HepG2 (cell line): ENCODE measurements at regions not wholly inside any gene's neighbourhood (a gene's known extent, or its start where the extent isn't known, plus 50 kb on each side); places are given as distances from the start of the nearest gene placed in this dataset.

Experiments
- GATAD1 ChIP-seq: IDR thresholded peaks from 2 replicates; pipeline ENCODE4 v1.6.1; 2016; ENCODE audit warnings: missing genetic modification reagents, missing compliant biosample characterization
- GATAD2A ChIP-seq: IDR thresholded peaks from 2 replicates; pipeline ENCODE4 v1.6.1; 2016
- HMGXB3 ChIP-seq: sonication (generic); formaldehyde crosslinking; IDR thresholded peaks from 2 replicates; pipeline ENCODE4 v1.4.0; 2020; ENCODE audit warnings: missing genetic modification reagents, borderline replicate concordance
- KAT7 ChIP-seq: IDR thresholded peaks from 2 replicates; pipeline ENCODE4 v1.6.1; 2018; ENCODE audit warnings: borderline replicate concordance, missing compliant biosample characterization
- RBFOX2 ChIP-seq: fragments of 200-400 bp; formaldehyde crosslinking; IDR thresholded peaks from 2 replicates; pipeline ENCODE4 v1.6.1; 2017; ENCODE audit warnings: low read depth, mild to moderate bottlenecking, low read length
- SALL2 ChIP-seq: sonication (generic); formaldehyde crosslinking; IDR thresholded peaks from 2 replicates; pipeline ENCODE4 v1.8.1; 2023; ENCODE audit warnings: mild to moderate bottlenecking, missing genetic modification reagents, inconsistent platforms
- ZNF589 ChIP-seq: sonication (generic); formaldehyde crosslinking; conservative IDR thresholded peaks from 2 replicates; pipeline ENCODE4 v1.8.0; 2022; ENCODE audit warnings: mild to moderate bottlenecking, moderate library complexity, missing genetic modification reagents
- ZNF646 ChIP-seq: sonication (generic); formaldehyde crosslinking; IDR thresholded peaks from 2 replicates; pipeline ENCODE4 v1.9.0; 2021; ENCODE audit warnings: mild to moderate bottlenecking, missing genetic modification reagents
- ZNF776 ChIP-seq: sonication (generic); formaldehyde crosslinking; IDR thresholded peaks from 2 replicates; pipeline ENCODE4 v1.4.0; 2020; ENCODE audit warnings: mild to moderate bottlenecking, missing genetic modification reagents
- ZNF792 ChIP-seq: IDR thresholded peaks from 2 replicates; pipeline ENCODE4 v1.6.1; 2016

- no peak for TF ChIP-seq HMGXB3
- TF ChIP-seq GATAD2A = no peak
- no peak for TF ChIP-seq GATAD1 (CRISPR knock-in tag)
- no peak for TF ChIP-seq ZNF589 (CRISPR knock-in tag)
- no peak for TF ChIP-seq ZNF776 (CRISPR knock-in tag)
- no peak for TF ChIP-seq SALL2 (CRISPR knock-in tag)
- no peak for TF ChIP-seq ZNF792
- TF ChIP-seq ZNF646 (CRISPR knock-in tag) = no peak
- no peak for TF ChIP-seq KAT7 (CRISPR knock-in tag)
- TF ChIP-seq RBFOX2 = no peak
These were observed 884.5 kb upstream of the GJE1 start (continued) for GRCh38 chr6:141248021-141248799.
